Thymus (tissue), 11 donors: ENCODE measurements at regions not wholly inside any gene's neighbourhood (a gene's known extent, or its start where the extent isn't known, plus 50 kb on each side); places are given as distances from the start of the nearest gene placed in this dataset.
"Not testable (repeated sequence)": the region's sequence is repeated elsewhere in the genome, so short reads cannot be mapped to it uniquely, and the experiment has no call there.

Experiments
- DNase-seq, 9 donors: peaks; one replicate each; pipeline ENCODE4 v3.0.0-alpha.2; 2013; ENCODE audit warnings: low spot score in 9 of 9, low read depth in 6 of 9, missing footprints in 1 of 9
- H3K27ac ChIP-seq, 2 donors: one replicate each; pipeline ENCODE4 v1.5.1; 2013; ENCODE audit warnings: control low read depth in 1 of 2, low read depth in 1 of 2, low read length in 1 of 2, mild to moderate bottlenecking in 1 of 2, moderate library complexity in 1 of 2
- H3K27me3 ChIP-seq, 2 donors: one replicate each; pipeline ENCODE4 v1.5.1; 2013; ENCODE audit warnings: low read length in 1 of 2; ENCODE audit not compliant: control insufficient read depth in 2 of 2, insufficient read depth in 1 of 2
- H3K36me3 ChIP-seq, 2 donors: one replicate each; pipeline ENCODE4 v1.5.1; 2013; ENCODE audit warnings: low read length in 1 of 2, mild to moderate bottlenecking in 1 of 2, moderate library complexity in 1 of 2; ENCODE audit not compliant: control insufficient read depth in 2 of 2, insufficient read depth in 2 of 2
- H3K4me1 ChIP-seq, 2 donors: one replicate each; pipeline ENCODE4 v1.5.1; 2013; ENCODE audit warnings: low read length in 2 of 2; ENCODE audit not compliant: control insufficient read depth in 2 of 2, insufficient read depth in 2 of 2
- H3K4me3 ChIP-seq, 2 donors: one replicate each; pipeline ENCODE4 v1.5.1; 2013; ENCODE audit warnings: low read length in 2 of 2, control low read depth in 1 of 2, mild to moderate bottlenecking in 1 of 2
- H3K9me3 ChIP-seq, 2 donors: one replicate each; pipeline ENCODE4 v1.5.1; 2013; ENCODE audit warnings: low read length in 1 of 2, mild to moderate bottlenecking in 1 of 2; ENCODE audit not compliant: control insufficient read depth in 2 of 2, insufficient read depth in 1 of 2
- WGBS: extraction: QIAGEN DNeasy Blood & Tissue Kit; methylation state at CpG from one replicate; pipeline ENCODE4 v1.1.7; 2013; 5-methylcytosine and 5-hydroxymethylcytosine counted together
- donor health status: healthy.

DNA sequence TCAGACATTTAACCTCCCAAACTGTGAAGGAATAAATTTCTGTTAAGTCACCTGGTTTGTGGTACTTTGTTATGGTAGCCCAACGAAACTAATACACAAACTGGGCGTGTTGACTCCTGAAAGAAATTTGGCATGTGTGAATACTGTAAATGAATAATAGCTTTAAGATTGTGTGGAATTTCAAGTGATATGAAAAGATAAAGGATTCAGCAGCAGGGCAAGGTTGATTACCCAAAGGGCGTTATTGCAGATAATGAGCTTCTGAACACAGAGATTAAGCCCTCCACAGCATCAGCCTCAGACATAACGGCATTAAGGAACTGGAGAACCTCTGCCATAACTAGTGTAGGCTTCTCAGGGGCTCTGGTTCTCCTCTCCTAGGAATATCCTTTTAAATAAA is 451.5 kb upstream of the NECTIN3 start:
- H3K4me3 ChIP-seq = no peak overlapping the region

DNA sequence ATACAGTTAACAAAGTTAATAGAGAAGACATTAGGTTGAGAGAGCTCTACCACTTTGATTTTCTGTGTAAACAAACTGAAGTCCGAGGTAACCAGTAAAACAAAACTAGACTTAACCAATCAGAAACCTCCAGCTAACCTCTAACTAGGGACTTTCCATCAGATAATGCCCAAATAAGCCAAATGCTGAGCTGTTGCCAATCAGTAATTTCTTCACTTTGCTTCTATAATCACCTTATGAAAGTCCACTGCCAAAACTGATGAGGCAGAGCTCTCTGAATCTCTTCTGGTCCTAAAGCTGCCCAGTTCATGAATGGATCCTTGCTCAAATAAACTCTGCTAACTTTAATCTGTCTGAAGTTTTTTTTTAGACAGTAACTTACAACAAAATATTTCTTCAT is 448.0 kb upstream of the NECTIN3 start:
- no peak for DNase-seq
- Histone ChIP-seq H3K4me1 (no peaks in the 10 kb centered on the region), H3K9me3 (no peaks in the 10 kb centered on the region), H3K36me3 (no peaks in the 10 kb centered on the region), H3K4me3 (no peak overlapping the region), H3K27me3 (no peaks in the 10 kb centered on the region), H3K27ac (no peak overlapping the region)
- 78% methylated on average over 1 of the region's 1 CpG for WGBS

More for the DNA sequence above, 451.5 kb upstream of the NECTIN3 start:
- Histone ChIP-seq H3K36me3 (no peaks in the 10 kb centered on the region), H3K4me1 (no peaks in the 10 kb centered on the region), H3K9me3 (no peaks in the 10 kb centered on the region), H3K27ac (no peak overlapping the region), H3K27me3 (no peaks in the 10 kb centered on the region)
- WGBS = 65% methylated on average over 4 of the region's 4 CpGs
- DNase-seq = no peak

DNA sequence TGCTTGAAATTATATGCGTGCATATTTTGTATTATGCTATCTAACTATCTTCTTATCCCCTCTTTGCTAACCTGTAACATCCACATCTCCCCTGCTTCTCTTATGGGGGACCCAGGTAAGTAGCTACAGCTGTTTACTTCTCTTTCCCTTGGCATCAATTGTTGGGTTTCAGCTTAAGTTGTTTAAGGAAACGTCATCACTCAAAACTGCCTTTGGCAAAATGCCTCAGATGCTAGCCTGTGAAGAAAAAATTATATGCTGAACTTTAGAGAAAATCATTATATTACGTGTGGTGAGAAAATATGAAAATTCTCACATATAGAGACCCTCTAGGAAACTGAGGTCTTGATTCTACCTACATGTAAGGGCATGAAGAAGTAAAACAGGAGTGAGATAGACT is 447.0 kb upstream of the NECTIN3 start:
- 65% methylated on average over 3 of the region's 3 CpGs for WGBS
- Histone ChIP-seq H3K9me3 (no peaks in the 10 kb centered on the region), H3K4me1 (no peaks in the 10 kb centered on the region), H3K4me3 (no peak overlapping the region), H3K36me3 (no peaks in the 10 kb centered on the region), H3K27me3 (no peaks in the 10 kb centered on the region), H3K27ac (no peak overlapping the region)
- DNase-seq = no peak

GRCh38 chr3:110625201-110625747 is 446.3 kb upstream of the NECTIN3 start:
- Histone ChIP-seq H3K4me3 (no peak overlapping the region), H3K27me3 (no peaks in the 10 kb centered on the region), H3K36me3 (no peaks in the 10 kb centered on the region), H3K9me3 (no peaks in the 10 kb centered on the region), H3K27ac (no peak overlapping the region), H3K4me1 (no peaks in the 10 kb centered on the region)
- 79% methylated on average over 4 of the region's 4 CpGs for WGBS
- DNase-seq = no peak

DNA sequence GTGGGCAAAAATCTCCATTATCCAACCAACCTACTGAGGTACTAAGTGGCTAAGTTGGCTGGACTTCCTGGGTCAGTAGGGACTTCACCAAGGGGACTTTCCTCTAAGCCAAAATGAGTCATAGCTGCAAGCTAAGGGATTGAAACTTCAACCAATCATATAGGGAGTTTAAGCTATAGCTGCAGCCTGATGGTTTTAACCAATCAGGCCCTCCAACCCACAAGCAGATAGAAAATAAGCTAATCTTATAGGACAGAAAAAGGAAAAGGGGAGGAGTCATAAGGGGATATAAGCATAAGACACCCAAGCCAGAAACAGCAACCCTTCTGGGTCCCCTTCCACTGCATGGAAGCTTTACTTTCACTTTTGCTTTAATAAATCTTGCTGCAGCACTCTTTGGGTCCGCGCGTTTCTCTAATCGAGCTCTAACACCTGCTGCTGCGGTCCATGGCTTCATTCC is 444.9 kb upstream of the NECTIN3 start:
- not testable (repeated sequence) for H3K27me3 ChIP-seq, H3K4me1 ChIP-seq, H3K36me3 ChIP-seq, DNase-seq, H3K9me3 ChIP-seq, H3K4me3 ChIP-seq, H3K27ac ChIP-seq
- WGBS = 69% methylated on average over 5 of the region's 5 CpGs

- WGBS = 58% methylated on average over 4 of the region's 4 CpGs
- no peak overlapping the region for H3K4me3 ChIP-seq
- H3K36me3 ChIP-seq = no peaks in the 10 kb centered on the region
- DNase-seq = no peak
- H3K27me3 ChIP-seq = no peaks in the 10 kb centered on the region
- no peak overlapping the region for H3K27ac ChIP-seq
- no peaks in the 10 kb centered on the region for H3K4me1 ChIP-seq
- no peaks in the 10 kb centered on the region for H3K9me3 ChIP-seq
These were observed 442.8 kb upstream of the NECTIN3 start for GRCh38 chr3:110628650-110629301.

DNA sequence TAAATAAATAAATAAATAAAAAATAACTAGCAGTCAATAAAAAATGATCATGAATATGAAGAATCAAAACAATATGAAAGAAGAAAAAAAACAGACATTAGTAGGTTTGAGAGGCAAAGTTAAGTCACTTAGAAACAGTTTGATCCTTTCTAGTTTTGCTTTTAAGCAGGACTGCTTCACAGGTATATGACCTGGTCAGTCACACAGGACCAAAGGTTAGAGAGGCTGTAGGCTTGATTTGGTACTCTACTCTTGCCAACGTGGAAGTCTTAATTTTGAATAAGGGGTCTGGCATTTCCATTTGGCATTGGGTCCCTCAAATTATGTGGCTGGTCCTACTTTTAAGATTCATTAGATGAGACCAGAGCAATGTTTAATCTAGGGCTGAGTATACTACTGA is 441.7 kb upstream of the NECTIN3 start:
- Histone ChIP-seq H3K27ac (no peak overlapping the region), H3K4me1 (no peaks in the 10 kb centered on the region), H3K27me3 (no peaks in the 10 kb centered on the region), H3K9me3 (no peaks in the 10 kb centered on the region), H3K4me3 (no peak overlapping the region), H3K36me3 (no peaks in the 10 kb centered on the region)
- WGBS = 94% methylated on average over 1 of the region's 1 CpG
- no peak for DNase-seq

DNA sequence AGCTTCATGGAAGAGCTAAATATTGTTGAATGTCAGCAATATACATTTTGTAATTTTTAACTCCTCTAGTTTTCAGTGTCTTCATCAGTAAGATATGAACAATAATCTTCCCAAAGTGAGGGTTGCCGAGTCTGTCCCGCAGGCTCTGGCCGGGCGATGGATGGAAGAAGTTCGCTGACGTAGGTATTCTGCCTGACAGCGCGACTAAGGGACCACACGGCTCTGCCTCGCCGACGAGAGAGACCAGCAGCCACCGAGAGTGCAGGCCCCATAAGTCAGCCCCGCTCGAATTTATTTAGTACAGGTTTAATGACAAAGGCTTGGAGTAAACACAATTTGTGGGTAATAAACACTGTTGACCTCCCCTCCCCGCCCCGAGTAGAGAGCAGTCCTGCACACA is 427.4 kb upstream of the NECTIN3 start:
- Histone ChIP-seq H3K27me3 (no peaks in the 10 kb centered on the region), H3K9me3 (no peaks in the 10 kb centered on the region), H3K4me3 (no peak overlapping the region), H3K4me1 (no peaks in the 10 kb centered on the region), H3K27ac (no peak overlapping the region), H3K36me3 (no peaks in the 10 kb centered on the region)
- WGBS = 95% methylated on average over 17 of the region's 17 CpGs
- no peak for DNase-seq

GRCh38 chr3:110646055-110646454 is 425.6 kb upstream of the NECTIN3 start:
- no peak for DNase-seq
- no peaks in the 10 kb centered on the region for H3K4me1 ChIP-seq
- H3K27me3 ChIP-seq = no peaks in the 10 kb centered on the region
- H3K9me3 ChIP-seq = no peaks in the 10 kb centered on the region
- no peak overlapping the region for H3K4me3 ChIP-seq
- 88% methylated on average over 1 of the region's 1 CpG for WGBS
- no peak overlapping the region for H3K27ac ChIP-seq
- no peaks in the 10 kb centered on the region for H3K36me3 ChIP-seq
